GM21529 (cell line): ENCODE measurements at regions not wholly inside any gene's neighbourhood (a gene's known extent, or its start where the extent isn't known, plus 50 kb on each side); places are given as distances from the start of the nearest gene placed in this dataset.

ENCODE experiments used
- ATAC-seq: cut with Tn5 transposase; IDR thresholded peaks from one replicate; pipeline ENCODE4 v1.9.1; 2021; ENCODE audit not compliant: unreplicated experiment

- ATAC-seq, result no peak
Measured at GRCh38 chr12:81819991-81820633, 61.0 kb upstream of the PPFIA2 start.

- no peak for ATAC-seq
Measured at GRCh38 chr12:81815611-81816010, 56.5 kb upstream of the PPFIA2 start.

GRCh38 chr12:81811778-81812125 is 52.6 kb upstream of the PPFIA2 start:
- no peak for ATAC-seq

DNA sequence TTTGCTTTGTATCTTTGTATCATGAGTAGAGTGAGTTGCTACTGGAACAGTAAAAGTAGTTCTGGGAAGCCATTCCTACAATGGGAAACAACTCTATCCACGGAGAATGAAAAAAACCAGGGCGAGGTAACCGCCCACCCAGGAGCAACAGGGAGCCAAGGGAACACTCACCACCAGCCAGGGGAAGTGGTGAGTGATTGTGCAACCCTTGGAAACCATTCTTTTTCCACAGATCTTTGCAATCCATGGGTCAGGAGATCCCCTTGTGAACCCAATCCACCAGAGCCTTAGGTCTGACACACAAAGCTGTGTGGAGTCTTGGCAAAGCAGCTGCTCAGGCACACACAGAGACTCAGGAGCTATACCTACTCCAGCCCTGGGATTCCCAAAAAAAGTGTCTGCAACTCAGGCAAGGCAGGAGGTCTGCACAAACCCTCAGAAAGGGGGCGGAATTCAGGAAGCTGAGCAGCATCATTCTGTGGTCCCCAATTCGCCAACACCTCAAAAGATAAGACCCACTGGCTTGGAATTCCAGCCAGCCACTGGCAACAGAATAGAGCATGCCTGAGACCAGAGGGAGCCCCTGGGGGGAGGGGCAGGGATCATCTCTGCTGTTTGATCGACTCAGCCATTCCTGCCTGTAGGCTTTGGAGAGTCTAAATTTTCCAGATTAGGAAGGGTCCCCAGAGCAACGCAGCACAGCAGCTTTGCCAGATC is 52.1 kb upstream of the PPFIA2 start:
- ATAC-seq, result no peak

DNA sequence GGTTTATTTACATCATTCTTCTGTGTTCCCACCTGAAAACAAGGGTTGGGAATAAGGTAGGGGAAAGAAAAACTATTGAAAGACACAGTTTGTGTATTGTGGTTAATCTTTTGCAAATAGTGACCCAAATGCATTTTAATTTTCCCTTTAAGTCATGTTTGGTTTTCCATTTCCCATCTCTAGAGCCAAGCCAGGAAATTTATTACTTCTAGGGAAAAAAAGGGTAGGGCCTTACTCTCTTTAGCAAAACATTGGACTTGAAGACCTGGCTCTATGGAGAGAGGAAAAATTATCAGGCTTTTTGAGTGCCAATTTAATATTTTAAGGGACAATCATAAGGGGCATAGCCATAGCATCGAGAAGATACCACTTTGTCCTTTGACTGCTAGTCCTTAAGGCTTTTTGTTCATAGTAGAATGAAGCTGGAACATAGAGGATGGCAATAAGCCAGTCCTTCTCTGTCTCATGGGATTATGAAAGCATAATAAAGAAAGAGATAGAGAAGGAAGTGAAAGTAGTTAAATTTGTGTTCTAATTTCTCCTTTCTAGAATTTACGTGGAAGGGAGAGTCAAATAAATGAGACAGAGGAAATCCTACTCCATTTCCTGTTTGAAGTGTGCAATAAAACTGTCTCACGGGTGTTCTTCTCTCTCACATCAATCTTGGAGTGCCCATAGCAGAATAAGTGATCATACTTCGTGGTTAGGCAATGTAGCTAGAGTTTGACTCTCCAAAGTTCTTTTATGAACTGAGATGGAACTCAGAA is 50.9 kb upstream of the PPFIA2 start:
- ATAC-seq, result peak; percentile 75

- ATAC-seq, result no peak
Measured at GRCh38 chr12:81809113-81809777, 50.1 kb upstream of the PPFIA2 start.
